ENCODE measurements at regions not wholly inside any gene's neighbourhood (a gene's known extent, or its start where the extent isn't known, plus 50 kb on each side); places are given as distances from the start of the nearest gene placed in this dataset.

DNA sequence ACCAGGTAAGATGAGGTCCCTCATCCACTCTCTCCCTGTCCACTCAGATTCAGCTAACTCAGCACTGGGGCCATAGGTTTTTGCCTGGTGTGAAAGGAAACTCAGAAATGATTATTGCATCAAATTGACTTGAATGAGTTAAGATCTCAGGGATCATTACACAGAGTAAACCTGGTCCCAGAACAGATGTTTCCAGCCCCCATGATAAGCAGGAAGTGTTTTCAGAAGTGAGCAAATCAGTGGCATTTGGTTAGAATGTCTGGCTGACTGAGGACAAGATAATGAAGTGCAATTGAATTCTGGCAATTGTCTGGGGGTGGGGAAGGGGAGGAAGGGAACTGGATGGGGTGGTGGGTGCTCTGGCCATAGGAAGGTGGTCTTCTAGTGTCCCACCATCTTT is 108.0 kb downstream of the CHIC2 start:
- TF ChIP-seq POLR2AphosphoS5 (IDR thresholded peaks at IDR 0.05; ENCODE audit: low read depth, low read length) (no peak), POLR2A (IDR thresholded peaks at IDR 0.05; ENCODE audit: low read depth, low read length) (no peak), POU2F2 (IDR thresholded peaks at IDR 0.05; ENCODE audit: low read depth, low read length) (no peak), TAF1 (IDR thresholded peaks at IDR 0.05; ENCODE audit: low read depth, low read length) (no peak)
